Endothelial cell of umbilical vein (primary cell): ENCODE measurements at regions not wholly inside any gene's neighbourhood (a gene's known extent, or its start where the extent isn't known, plus 50 kb on each side); places are given as distances from the start of the nearest gene placed in this dataset.

Source experiments
- BruUV-seq: library from RNA; stranded (reverse); fragments of 400-500 nt; replicated peaks from 2 replicates; lab custom pipeline; 2021; lab: Mats Ljungman, UMichigan
- CTCF ChIA-PET: fragments of 300-600, 350-600 bp; sonication (Branson Sonifier 250); formaldehyde crosslinking; loops from one replicate; lab custom pipeline; 2021; ENCODE audit warnings: antibody characterized with exemption, inconsistent platforms; lab: Charles Lee
- POLR2A ChIA-PET: fragments of 300-600, 350-600 bp; sonication (Branson Sonifier 250); formaldehyde crosslinking; loops from one replicate; lab custom pipeline; 2021; ENCODE audit warnings: antibody characterized with exemption, inconsistent platforms; lab: Charles Lee
- DNase-seq: peaks from one replicate; pipeline ENCODE4 v3.0.0-alpha.2; 2011; ENCODE audit warnings: low read depth, low spot score
- FAIRE-seq: peaks from 2 replicates; lab custom pipeline; 2011; peaks lifted over from hg19 to GRCh38; lab: Jason Lieb, UNC
- H2AFZ ChIP-seq: 2 replicates; pipeline ENCODE4 v1.6.0; 2012; ENCODE audit warnings: low read depth, low read length, control low read depth, inconsistent platforms
- H3K27ac ChIP-seq: 2 replicates; pipeline ENCODE4 v1.5.1; 2011; ENCODE audit warnings: low read depth, mild to moderate bottlenecking, control low read depth, low read length, moderate library complexity; ENCODE audit not compliant: insufficient read depth
- H3K27me3 ChIP-seq, 2 experiments: 2 replicates each; pipeline versions ENCODE4 v1.6.0 to v1.6.1; 2011; ENCODE audit warnings: low read length in 2 of 2, mixed read lengths in 1 of 2; ENCODE audit not compliant: control insufficient read depth in 2 of 2, insufficient read depth in 2 of 2
- H3K36me3 ChIP-seq, 2 experiments: 2 replicates in 1 of 2; 3 replicates in 1 of 2; pipeline ENCODE4 v1.5.1; 2011; ENCODE audit warnings: low read length in 2 of 2, mild to moderate bottlenecking in 1 of 2, moderate library complexity in 1 of 2; ENCODE audit not compliant: control insufficient read depth in 2 of 2, insufficient read depth in 2 of 2; ENCODE audit errors: extremely low read depth in 1 of 2
- H3K4me1 ChIP-seq: 3 replicates; pipeline ENCODE4 v1.5.1; 2011; ENCODE audit warnings: mild to moderate bottlenecking, low read length; ENCODE audit not compliant: control insufficient read depth, insufficient read depth; ENCODE audit errors: extremely low read depth
- H3K4me2 ChIP-seq: 2 replicates; pipeline ENCODE4 v1.6.1; 2011; ENCODE audit warnings: low read length, control low read depth, mixed read lengths; ENCODE audit not compliant: insufficient read depth
- H3K4me3 ChIP-seq, 3 experiments: fragments of 200-600 bp in 1 of 3; sonication (generic), shearing (Covaris generic) in 1 of 3; replicated peaks in 1 of 3; 2 replicates each; pipeline ENCODE4 v1.5.1; 2011 to 2016; ENCODE audit warnings: control low read depth in 3 of 3, low read length in 3 of 3, mild to moderate bottlenecking in 2 of 3, inconsistent platforms in 1 of 3, low read depth in 1 of 3, moderate library complexity in 1 of 3; ENCODE audit not compliant: insufficient read depth in 1 of 3
- H3K79me2 ChIP-seq: 2 replicates; pipeline ENCODE4 v1.6.0; 2012; ENCODE audit warnings: low read length, inconsistent platforms; ENCODE audit not compliant: control insufficient read depth, insufficient read depth
- H3K9ac ChIP-seq: replicated peaks from 2 replicates; pipeline ENCODE3; 2011; ENCODE audit warnings: low read length, control low read depth; ENCODE audit not compliant: insufficient read depth; ENCODE audit errors: extremely low read depth
- H3K9me1 ChIP-seq: replicated peaks from 3 replicates; pipeline ENCODE4 v1.6.0; 2011; ENCODE audit warnings: mild to moderate bottlenecking, low read length; ENCODE audit not compliant: control insufficient read depth, insufficient read depth; ENCODE audit errors: extremely low read depth
- H3K9me3 ChIP-seq: replicated peaks from 2 replicates; pipeline ENCODE4 v1.5.1; 2012; ENCODE audit warnings: low read length, inconsistent platforms; ENCODE audit not compliant: control insufficient read depth, insufficient read depth
- H4K20me1 ChIP-seq: replicated peaks from 2 replicates; pipeline ENCODE3; 2011; ENCODE audit warnings: mild to moderate bottlenecking, low read length; ENCODE audit not compliant: control insufficient read depth, insufficient read depth; ENCODE audit errors: extremely low read depth
- EZH2 ChIP-seq: IDR thresholded peaks from 2 replicates; pipeline ENCODE4 v1.6.1; 2012; ENCODE audit warnings: borderline replicate concordance, low read depth, mild to moderate bottlenecking, moderate library complexity, low read length, inconsistent platforms; ENCODE audit not compliant: severe bottlenecking
- FOS ChIP-seq: IDR thresholded peaks from 2 replicates; pipeline ENCODE4 v1.6.1; 2011; ENCODE audit warnings: mild to moderate bottlenecking, low read length, moderate library complexity, borderline replicate concordance; ENCODE audit not compliant: insufficient read depth
- GATA2 ChIP-seq: IDR thresholded peaks from 2 replicates; pipeline ENCODE4 v1.7.0; 2011; ENCODE audit warnings: low read depth, mild to moderate bottlenecking, moderate library complexity, mixed read lengths, low read length; ENCODE audit not compliant: insufficient read length, insufficient read depth
- JUN ChIP-seq: IDR thresholded peaks from 2 replicates; pipeline ENCODE4 v1.6.1; 2011; ENCODE audit warnings: borderline replicate concordance, low read depth; ENCODE audit not compliant: insufficient read length, insufficient read depth
- MAX ChIP-seq: IDR thresholded peaks from 2 replicates; pipeline ENCODE4 v1.6.1; 2011; ENCODE audit not compliant: insufficient read depth, insufficient read length
- MYC ChIP-seq: IDR thresholded peaks from one replicate; pipeline ENCODE4 v1.6.1; 2011; ENCODE audit warnings: mild to moderate bottlenecking, low read depth, low read length
- POLR2A ChIP-seq: IDR thresholded peaks from 2 replicates; pipeline ENCODE4 v1.6.1; 2012; ENCODE audit warnings: low read depth, mild to moderate bottlenecking, control low read depth, low read length
- POLR2AphosphoS5 ChIP-seq: IDR thresholded peaks from 2 replicates; pipeline ENCODE4 v1.6.1; 2012; ENCODE audit warnings: low read depth, mild to moderate bottlenecking, control low read depth, low read length, moderate library complexity; ENCODE audit not compliant: insufficient read depth
- dilution Hi-C: fragments of 300-500 bp; cut with MboI; formaldehyde crosslinking; loops from one replicate; pipeline ENCODE4 v1.15.0; 2019; ENCODE audit warnings: low sequenced_read_pairs; ENCODE audit not compliant: extremely low pct_ligation_motif_present
- intact Hi-C: fragments of 100-400 bp; cut with micrococcal nuclease; formaldehyde crosslinking; loops from one replicate; pipeline ENCODE4 v1.10.0; 2022

GRCh38 chr4:188374871-188375270 lies 235.6 kb downstream of the TRIML1 start:
- DNase-seq, result no peak
- Histone ChIP-seq H2AFZ (no peak overlapping the region), H3K9me1 (no peaks in the 10 kb centered on the region), H3K36me3 (no peaks in the 10 kb centered on the region), H3K27me3 (no peaks in the 10 kb centered on the region), H3K9ac (no peak overlapping the region), H3K4me1 (no peaks in the 10 kb centered on the region), H3K27ac (no peak overlapping the region), H4K20me1 (no peaks in the 10 kb centered on the region), H3K9me3 (peaks cover 9% of the 10 kb centered on the region), H3K4me3 (no peak overlapping the region), H3K4me2 (no peak overlapping the region), H3K79me2 (no peaks in the 10 kb centered on the region)
- dilution Hi-C loops, result no loop called here
- no peak for FAIRE-seq
- POLR2A ChIA-PET, result no interaction called here
- TF ChIP-seq JUN (no peak), POLR2AphosphoS5 (no peak), MAX (no peak)
- intact Hi-C loops, result no loop called here
- no TSS peak for BruUV-seq
- CTCF ChIA-PET, result no interaction called here

GRCh38 chr4:188377816-188378215 lies 238.6 kb downstream of the TRIML1 start:
- TF ChIP-seq GATA2 (no peak), POLR2A (no peak), MAX (no peak), MYC (no peak), JUN (no peak), POLR2AphosphoS5 (no peak), FOS (no peak), EZH2 (no peak)
- Histone ChIP-seq H3K27me3 (no peaks in the 10 kb centered on the region), H3K4me3 (no peak overlapping the region), H3K9ac (no peak overlapping the region), H3K27ac (no peak overlapping the region), H3K79me2 (no peaks in the 10 kb centered on the region), H3K9me3 (peaks cover 11% of the 10 kb centered on the region), H3K36me3 (no peaks in the 10 kb centered on the region), H3K4me1 (no peaks in the 10 kb centered on the region), H2AFZ (no peak overlapping the region), H3K4me2 (no peak overlapping the region), H3K9me1 (no peaks in the 10 kb centered on the region), H4K20me1 (no peaks in the 10 kb centered on the region)
- no peak for FAIRE-seq
- ChIA-PET POLR2A (no interaction called here), CTCF (no interaction called here)
- intact Hi-C loops, result no loop called here
- no peak for DNase-seq
- BruUV-seq, result no TSS peak
- dilution Hi-C loops, result no loop called here
